ENCODE measurements at regions not wholly inside any gene's neighbourhood (a gene's known extent, or its start where the extent isn't known, plus 50 kb on each side); places are given as distances from the start of the nearest gene placed in this dataset.
"Not testable (repeated sequence)": the region's sequence is repeated elsewhere in the genome, so short reads cannot be mapped to it uniquely, and the experiment has no call there.

DNA sequence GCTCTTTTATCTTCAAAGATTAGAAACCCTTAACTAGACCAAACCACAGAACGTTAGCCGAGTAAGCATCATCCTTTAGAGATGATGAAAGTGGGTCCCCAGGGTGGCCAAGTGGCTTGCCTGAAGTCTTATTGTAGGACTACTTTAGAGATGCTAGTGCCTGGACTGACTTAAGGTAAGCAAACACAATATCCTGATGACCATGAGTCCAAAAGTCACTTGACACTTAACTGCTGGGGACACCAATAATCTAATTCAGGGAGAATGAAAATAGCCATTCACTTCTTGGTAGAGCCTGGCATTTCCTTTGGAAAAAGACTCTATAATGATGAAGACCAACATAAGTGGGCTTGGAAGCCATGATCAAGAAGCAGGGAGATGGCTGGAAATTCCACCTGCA lies 225.3 kb upstream of the IRF2BP2 start:
- no peak for DNase-seq (ENCODE audit: extremely low read depth in 1 of 2, low read depth in 1 of 2)

DNA sequence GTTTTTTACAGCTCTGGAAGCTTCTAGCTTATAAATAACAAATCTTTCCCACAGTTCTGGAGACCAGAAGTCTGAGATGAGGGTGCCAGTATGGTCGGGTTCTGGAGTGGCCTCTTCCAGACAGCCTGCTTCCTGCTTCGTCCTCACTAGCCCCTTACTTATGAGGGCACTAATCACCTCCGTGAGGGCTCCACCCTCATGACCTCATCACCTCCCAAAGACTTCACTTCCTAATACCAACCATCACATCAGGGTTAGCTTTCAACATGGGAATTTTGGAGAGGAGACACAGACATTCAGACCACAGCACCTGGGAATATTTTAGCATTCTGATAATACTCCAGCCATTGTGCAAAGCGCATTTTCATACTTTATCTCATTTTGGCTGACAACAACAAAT lies 223.7 kb upstream of the IRF2BP2 start:
- DNase-seq (ENCODE audit: extremely low read depth in 1 of 2, low read depth in 1 of 2): no peak

DNA sequence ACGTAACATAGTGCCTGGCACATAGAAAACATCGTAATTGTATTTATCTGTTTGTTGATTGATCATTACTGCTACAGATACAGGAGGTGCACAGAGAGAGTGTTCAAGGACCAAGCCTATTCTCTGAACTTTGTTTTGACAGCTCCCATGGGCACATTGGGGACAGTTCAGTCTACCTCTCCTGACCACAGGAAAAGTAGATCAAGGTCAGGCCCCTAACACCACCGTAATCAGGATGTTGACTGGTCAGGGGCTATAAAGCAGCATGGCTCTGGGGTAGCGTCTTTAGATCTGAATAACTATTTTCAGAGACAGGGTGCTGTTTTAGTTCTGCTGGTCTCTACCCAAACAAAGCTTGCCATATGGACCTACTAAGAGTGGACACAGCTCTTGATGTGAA lies 223.1 kb upstream of the IRF2BP2 start:
- no peak for DNase-seq (ENCODE audit: extremely low read depth in 1 of 2, low read depth in 1 of 2)

DNA sequence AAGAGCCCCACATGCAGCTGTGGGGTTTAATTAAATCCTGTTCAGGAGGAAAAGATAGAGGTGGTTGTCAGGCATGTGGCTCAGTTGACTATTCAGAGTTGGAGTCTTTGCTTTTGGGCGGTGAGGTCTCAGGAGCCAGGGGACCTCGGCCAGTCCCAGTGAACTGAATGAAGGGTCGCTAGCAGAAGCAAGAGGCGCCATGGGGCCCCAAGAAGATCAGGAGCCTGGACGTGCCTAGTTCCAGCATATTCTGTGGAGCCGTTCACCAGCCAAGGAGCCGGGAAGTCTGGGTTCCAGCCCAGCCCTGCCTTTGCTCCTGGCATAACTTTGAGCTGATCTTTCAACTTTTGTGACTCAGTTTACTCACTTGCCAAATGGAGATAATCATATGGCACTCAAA lies 217.7 kb upstream of the IRF2BP2 start:
- no peak for DNase-seq (ENCODE audit: extremely low read depth in 1 of 2, low read depth in 1 of 2)

DNA sequence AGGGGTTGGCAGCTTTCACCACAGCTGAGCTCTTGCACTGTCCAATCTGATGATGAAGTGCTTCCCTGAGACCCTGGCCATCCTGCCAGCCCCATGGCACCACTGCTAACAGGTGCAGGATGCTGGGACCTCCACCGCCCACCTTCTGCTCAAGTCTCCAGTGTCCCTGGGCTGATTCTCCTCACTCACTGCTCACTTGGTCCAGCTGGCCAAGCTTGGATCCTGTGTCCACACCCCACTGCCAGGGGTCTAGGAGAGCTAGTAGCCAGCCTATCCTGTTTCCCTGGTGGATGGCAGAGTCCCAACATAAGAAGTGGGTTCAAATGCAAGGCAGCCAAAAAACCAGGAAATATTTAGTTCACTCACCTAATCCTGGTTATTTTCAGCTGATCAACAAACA lies 217.2 kb upstream of the IRF2BP2 start:
- no peak for DNase-seq (ENCODE audit: extremely low read depth in 1 of 2, low read depth in 1 of 2)

DNA sequence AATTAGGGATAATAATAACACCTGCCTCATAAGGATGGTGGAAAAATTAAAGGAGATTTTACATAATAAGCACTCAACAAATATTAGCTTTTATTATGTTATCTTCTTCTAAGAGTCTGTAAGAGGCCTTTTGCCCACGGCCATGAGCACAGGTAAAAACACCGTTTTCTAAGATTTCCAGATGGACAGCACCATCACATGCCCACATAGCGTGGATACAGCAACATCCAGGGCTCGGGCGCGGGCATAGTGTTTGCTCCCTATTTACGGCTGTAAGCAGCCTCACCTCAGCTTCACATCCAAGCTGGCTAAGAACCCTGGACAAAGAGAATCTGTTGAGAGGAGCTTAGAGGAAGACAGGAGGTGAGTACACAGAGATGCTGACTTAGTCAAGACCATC lies 216.4 kb upstream of the IRF2BP2 start:
- DNase-seq (ENCODE audit: extremely low read depth in 1 of 2, low read depth in 1 of 2): no peak

DNA sequence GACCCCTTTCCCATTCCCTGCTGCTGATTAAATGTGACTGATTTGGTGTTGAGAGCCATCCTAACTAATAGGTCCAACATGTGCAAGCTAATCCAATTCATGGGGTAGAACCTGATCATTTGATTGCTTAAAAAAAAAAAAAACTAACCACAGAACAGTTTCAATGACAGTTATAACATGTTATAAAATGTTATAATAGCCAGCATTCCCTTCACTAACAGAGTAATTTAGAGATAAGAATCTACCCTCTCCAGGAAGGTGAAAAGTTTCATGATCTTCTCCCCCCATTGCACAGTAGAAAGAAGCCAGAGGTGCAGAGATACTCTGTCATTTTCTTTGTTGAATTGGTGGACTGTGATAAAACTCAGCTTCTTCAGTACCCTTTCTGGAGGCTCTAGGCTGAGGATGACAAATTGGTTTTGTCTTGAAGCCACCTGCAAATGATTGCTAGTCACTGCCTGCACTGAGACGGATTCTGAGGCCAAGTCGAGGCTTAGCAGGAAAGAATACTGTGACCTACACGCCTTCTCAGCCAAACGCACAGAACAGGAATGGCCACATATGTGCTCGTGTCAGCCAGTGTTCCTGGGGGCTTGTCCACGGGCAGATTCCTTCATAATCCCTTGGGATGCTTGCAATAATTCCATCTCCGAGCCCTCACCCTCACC lies 215.7 kb upstream of the IRF2BP2 start:
- DNase-seq (ENCODE audit: extremely low read depth in 1 of 2, low read depth in 1 of 2): no peak

DNA sequence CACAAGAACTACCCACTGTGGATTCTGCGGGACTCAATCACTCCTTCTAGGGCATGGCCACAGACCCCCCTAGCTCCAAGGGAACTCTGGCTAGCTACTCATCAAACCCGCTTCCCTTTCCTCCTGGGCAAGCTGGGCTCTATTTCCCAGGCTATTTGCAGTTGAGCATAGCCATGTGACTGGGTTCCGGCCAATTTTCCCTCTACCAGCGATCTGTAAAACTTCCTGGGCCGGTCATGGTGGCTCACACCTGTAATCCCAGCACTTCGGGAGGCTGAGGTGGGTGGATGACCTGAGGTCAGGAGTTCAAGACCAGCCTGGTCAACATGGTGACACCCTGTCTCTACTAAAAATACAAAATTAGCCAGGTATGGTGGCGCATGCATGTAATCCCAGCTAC lies 214.9 kb upstream of the IRF2BP2 start:
- not testable (repeated sequence) for DNase-seq (ENCODE audit: extremely low read depth in 1 of 2, low read depth in 1 of 2)

DNA sequence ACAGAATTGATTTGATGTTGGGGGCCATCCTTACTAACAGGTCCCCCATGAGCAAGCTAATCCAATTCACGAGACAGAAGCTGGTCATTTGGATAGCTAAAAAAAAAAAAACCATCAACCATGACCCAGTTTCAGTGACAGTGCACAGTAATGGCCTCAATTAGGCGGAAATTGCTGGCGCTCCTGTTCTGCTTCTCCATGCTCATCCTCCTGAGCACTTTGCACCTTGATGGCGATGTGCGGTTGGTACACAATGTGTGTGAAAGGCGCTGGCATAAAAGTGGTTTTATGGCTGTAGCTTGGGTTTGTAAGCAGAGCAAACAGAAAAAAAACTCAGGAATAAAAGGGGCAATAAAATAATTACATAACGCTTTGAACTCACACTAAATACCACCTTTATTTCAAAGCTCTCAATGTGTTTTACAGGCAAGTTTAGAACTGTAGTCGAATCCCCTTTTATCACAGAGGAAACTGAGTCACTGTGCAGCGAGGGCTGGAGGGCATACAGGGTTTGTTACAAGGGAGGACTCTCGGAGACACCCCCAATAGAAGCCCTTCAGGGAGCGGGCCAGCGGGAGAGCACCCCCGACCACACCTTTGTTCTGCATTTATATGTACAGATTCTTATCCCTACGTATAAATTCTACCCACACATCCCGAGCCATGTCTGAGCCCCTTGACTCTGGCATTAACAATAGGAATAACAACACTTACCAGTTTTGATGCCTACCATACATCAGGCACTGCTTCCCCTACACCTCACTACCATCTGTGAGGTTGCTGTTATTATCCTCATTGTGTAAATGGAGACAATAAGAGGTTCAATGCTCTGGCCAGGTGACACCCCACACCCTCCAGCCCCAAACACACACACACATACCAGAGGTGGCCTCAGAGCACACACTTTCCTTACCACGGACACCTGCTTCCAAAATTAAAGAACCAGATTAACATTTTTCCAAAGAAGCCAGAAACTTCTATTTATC lies 213.5 kb upstream of the IRF2BP2 start:
- DNase-seq (ENCODE audit: extremely low read depth in 1 of 2, low read depth in 1 of 2): no peak

DNA sequence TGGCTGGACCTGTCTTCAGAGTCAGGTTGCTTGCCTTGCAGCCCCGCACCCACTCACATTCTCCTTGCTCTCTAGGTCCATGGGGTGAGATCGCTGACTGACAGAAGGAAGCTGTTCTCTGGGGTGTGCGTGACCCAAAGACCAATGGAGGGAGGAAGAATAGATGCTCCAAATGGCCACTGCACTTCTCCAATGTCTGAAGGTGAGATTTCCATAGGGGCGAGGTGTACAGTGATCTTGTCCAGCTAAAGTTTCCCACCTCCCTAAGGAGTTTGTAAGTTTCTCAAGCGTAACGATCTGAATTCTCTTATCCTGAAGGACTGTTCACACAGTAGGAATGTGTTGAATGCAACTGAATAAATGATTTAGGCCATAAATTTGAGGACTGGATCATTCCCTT lies 211.9 kb upstream of the IRF2BP2 start:
- no peak for DNase-seq (ENCODE audit: extremely low read depth in 1 of 2, low read depth in 1 of 2)

DNA sequence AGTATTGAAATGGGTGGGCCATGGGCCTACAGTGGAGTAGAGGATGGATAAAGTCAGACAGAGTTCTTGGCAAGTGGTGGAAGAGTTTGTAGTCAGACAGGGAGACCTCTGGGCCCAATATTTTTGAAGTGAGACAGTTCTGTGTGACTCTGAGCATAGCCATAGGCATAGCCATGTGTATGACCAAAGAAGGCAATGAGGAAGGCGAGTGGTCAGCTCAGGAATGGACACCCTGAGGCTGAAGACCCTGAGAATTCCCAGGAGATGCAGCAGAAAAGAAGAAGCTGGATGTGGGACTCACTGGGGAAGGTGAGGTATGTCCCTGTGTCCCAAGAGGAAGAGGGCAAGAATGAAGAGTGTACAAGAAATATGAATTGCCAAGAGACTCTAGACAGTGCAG lies 210.6 kb upstream of the IRF2BP2 start:
- DNase-seq (ENCODE audit: extremely low read depth in 1 of 2, low read depth in 1 of 2): no peak

DNA sequence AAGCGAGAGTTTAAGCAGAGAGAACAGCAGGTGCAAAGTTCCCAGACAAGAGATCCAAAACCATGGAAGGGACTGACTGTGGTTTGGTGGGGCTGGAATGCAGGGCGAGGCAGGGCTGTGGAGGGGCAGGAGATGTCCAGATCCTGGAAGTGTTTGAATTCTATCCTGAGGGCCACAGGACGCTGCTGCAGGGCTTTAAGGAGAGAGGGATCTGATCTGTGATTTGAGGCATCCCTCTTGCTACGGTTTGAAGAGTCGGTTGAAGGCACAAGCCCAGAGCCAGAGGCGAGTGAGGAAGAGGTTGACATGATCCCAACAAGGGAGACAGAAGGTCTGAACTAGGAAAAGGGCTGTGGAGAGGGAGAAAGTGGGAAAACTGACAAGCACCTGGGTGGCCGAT lies 209.9 kb upstream of the IRF2BP2 start:
- not testable (repeated sequence) for DNase-seq (ENCODE audit: extremely low read depth in 1 of 2, low read depth in 1 of 2)

DNA sequence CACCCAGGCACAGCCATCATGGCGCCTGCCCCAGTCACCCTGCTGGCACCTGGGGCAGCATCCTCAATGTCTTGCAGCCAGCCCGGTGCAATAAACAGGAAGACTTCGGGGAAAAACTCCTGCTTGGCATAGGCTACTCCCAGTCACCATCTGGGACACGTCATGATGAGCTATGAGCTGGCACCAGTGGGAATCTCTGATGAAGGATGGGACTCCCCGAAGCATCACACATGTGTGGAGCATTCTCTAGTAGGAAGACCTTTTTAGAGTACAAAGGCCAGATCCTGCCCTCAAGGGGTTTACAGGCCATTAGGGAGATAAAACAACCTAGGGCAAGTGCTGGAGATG lies 208.0 kb upstream of the IRF2BP2 start:
- not testable (repeated sequence) for DNase-seq (ENCODE audit: extremely low read depth in 1 of 2, low read depth in 1 of 2)

DNA sequence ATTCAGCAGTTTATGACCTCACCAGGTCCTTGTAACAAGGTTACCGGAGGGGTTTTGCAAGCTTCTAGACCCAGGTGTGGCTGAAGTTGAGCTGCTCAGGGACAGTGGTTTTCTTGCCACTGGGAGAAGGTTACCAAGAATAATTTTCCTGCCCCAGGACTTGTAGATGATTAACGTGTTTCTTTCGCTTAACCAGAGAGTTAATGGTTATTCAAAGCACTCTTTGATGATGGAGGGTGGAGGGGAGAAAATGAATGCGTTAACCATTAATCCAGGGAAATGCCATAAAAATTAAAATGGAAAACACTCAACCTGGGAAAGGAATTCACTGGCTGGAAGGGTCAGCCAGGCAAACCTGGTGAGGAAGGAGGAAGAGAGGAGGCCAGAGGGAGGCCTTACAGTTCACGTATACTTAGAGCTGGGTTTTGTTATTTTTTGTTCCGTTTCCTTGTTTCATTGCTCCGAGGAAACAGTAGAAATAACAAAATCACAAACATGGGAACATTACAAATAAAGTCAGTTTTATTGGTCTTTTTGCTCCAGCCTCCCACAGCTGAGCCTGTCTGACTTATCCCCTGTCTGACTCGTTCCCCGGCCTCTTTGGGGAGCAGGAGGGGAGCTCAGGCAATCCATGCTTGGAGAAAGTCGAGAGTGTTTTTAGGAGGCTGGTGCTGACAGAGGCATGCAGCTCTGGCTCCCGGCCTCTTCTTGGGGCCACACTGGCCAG lies 207.5 kb upstream of the IRF2BP2 start:
- DNase-seq (ENCODE audit: extremely low read depth in 1 of 2, low read depth in 1 of 2): not testable (repeated sequence)

DNA sequence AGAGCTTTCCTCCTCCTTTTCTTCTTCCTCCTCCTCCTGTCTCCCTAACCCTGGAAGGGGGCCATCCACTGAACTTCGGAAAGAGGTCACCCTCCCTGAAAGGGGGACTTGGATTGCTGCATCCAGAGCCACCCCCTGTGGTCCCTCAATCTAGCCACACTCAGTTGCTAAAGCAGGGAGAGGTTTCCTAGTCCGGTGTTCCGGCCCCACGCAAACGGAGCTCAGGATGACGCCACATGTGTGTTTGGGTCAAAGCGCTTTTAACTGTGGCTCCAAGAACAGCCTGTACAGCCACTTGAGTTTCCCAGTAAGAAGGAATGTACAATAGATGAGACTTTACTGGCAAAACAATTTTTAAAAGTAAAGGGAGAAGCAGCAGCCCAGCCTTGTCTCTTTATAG lies 206.9 kb upstream of the IRF2BP2 start:
- DNase-seq (ENCODE audit: extremely low read depth in 1 of 2, low read depth in 1 of 2): not testable (repeated sequence)

DNA sequence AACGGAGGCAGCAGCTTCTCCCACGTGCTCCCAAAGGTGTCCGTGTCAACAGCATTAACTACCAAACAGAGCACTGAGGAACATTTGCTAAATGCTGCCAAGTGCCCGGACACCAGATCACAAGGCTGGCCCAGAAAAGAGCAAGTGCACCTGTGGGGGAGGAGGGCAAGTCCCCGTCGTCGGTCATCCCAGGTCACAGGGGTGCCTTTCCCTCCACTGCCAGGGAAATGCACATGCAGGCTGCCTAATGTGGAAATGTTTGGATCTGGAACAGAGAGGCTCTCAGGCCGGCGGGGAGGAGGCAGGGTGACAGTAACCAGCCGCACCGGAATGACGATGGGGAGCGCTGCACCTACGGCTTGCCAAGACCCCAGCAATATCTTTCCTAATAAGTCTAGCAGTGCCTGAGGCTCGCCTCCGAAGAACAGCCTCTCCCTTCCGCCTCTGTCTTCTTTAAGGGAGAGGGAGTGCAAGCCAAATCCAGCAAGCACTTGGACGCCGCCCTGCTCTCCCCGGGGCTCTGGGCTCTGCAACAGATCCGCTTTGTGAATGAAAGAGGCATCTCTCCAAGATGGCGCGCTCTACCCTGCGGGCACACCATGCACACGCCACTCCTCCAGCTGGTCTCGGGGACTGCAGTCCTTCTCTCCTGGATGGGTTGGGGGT lies 206.3 kb upstream of the IRF2BP2 start:
- not testable (repeated sequence) for DNase-seq (ENCODE audit: extremely low read depth in 1 of 2, low read depth in 1 of 2)

DNA sequence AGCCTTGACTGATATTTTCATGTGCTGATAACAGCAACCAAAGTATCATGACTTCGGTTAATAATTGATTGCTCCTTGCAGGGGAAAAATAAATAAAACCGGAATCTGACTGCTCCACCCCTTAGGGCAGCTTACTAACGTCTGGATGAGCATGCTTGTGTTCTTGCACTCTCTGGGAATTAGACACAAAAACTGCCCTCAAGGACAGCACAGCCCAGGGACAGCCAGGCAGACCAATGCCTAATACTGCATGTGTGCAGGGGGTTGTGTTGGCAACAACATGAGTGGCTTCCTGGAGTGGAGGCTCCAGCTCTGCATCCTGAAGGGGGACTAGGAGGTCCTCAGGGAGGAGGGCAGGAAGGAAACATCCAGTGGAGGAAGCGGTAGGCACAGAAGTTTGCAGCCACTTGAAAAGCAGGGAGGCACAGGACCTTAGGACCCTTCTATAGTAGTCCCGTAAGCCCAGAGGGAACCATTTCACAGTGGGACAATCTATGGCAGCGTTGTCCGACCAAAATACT lies 205.4 kb upstream of the IRF2BP2 start:
- not testable (repeated sequence) for DNase-seq (ENCODE audit: extremely low read depth in 1 of 2, low read depth in 1 of 2)

DNA sequence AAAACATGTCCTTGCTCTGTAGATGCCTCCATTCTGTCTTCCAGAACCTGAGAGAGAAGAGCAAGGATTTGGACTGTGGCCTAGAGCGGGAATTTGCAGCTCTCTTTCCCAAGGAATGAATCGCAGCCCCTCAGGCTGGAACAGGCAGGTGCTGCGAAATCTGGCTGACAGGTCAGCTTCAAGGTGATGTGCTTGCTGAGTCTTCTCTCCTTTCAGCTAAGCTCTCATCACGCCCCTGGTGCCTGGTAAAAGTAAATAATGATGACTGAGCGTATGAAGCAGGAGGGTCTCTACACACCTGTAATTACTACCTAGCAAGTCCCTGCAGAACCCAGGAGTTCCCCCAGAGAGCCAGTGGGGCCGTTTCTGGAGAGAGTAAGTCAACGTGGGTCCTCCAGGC lies 204.3 kb upstream of the IRF2BP2 start:
- not testable (repeated sequence) for DNase-seq (ENCODE audit: extremely low read depth in 1 of 2, low read depth in 1 of 2)

DNA sequence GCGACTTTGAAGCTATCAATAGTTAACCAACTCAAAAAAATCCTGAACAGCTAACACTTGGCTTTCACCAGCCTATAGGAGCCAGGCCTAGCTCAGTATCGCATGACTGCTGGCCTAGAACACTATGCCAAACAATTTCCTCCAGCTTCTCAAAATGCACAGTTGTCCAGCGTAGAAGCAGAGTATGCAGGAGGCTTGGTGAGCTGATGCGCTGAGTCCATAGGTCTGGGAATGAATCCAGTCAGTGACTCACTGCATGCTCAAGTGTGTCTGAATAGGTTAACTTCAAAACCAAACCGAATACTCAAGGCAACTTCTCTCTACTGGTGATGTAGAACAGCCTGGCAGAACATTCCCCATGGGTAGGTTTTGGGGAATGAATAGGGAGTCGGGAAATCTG lies 201.8 kb upstream of the IRF2BP2 start:
- DNase-seq (ENCODE audit: extremely low read depth in 1 of 2, low read depth in 1 of 2): not testable (repeated sequence)

DNA sequence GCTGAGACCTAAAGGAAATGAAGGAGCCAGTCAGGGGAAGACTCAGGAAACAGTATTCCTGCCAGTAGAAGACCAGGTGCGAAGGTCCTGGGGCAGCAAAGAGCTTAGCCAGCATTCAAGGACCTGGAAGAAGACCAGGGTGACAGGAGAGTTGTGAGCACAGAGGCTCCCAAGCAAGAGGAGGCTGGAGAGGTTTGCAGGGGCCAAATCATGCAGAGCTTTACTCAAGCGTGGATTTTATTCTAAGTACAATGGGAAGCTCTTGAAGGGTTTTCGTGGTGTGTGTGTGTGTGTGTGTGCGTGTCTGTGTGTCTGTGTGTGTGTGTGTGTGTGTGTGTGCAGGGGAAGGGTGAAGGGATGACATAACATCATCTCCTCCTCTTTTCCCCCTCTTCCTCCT lies 200.7 kb upstream of the IRF2BP2 start:
- DNase-seq (ENCODE audit: extremely low read depth in 1 of 2, low read depth in 1 of 2): not testable (repeated sequence)

DNA sequence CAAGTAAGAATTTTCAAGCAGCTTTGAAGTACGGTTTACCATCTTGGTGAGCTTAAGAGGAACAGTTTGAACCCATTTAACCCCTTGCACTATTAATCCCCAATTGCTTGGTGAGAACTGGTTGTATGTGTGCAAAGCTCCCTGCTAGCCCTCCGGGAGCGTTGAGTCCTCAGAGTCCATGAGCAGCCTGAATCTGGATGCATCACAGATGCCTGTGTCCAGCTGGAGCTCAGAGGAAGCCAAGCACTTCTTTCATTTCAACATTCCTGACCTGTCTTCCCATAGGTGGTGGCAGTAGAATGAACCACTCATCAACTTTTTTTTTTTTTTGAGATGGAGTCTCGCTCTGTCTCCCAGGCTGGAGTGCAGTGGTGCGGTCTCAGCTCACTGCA lies 199.9 kb upstream of the IRF2BP2 start:
- not testable (repeated sequence) for DNase-seq (ENCODE audit: extremely low read depth in 1 of 2, low read depth in 1 of 2)

All from stimulated activated CD8-positive, alpha-beta memory T cell treated with anti-CD3 and anti-CD28 coated beads, Interleukin-7, amount 100 ng/mL, for 48 hours (primary cell).